SK-N-SH (cell line): ENCODE measurements at regions not wholly inside any gene's neighbourhood (a gene's known extent, or its start where the extent isn't known, plus 50 kb on each side); places are given as distances from the start of the nearest gene placed in this dataset.

Experiments used
- CTCF ChIA-PET: fragments of 300-600, 350-600 bp; formaldehyde crosslinking; extraction: SDS; loops from one replicate; lab custom pipeline; 2021; lab: Yijun Ruan, JAX
- POLR2A ChIA-PET: fragments of 350-600 bp; sonication (Branson Sonifier 250); formaldehyde crosslinking; extraction: SDS; loops from one replicate; lab custom pipeline; 2020; ENCODE audit warnings: antibody characterized with exemption, inconsistent platforms; lab: Yijun Ruan, JAX
- DNase-seq: peaks from one replicate; pipeline ENCODE4 v3.0.0; 2012
- H2AFZ ChIP-seq: fragments of 200-600 bp; sonication (generic); 2 replicates; pipeline ENCODE4 v1.8.1; 2016; ENCODE audit warnings: antibody characterized with exemption, mild to moderate bottlenecking, low read depth
- H3F3A ChIP-seq: fragments of 200-600 bp; sonication (generic); replicated peaks from 2 replicates; pipeline ENCODE3; 2016; ENCODE audit warnings: antibody characterized with exemption, mild to moderate bottlenecking; ENCODE audit not compliant: insufficient read depth
- H3K27ac ChIP-seq, 2 experiments: fragments of 200-500 bp in 1 of 2; fragments of 200-600 bp in 1 of 2; sonication (Bioruptor generic) in 1 of 2; sonication (generic), shearing (Covaris generic) in 1 of 2; 2 replicates each; pipeline versions ENCODE4 v1.5.1 to v1.6.1; 2014 to 2016; ENCODE audit warnings: low read depth in 2 of 2, inconsistent platforms in 1 of 2, low read length in 1 of 2, mild to moderate bottlenecking in 1 of 2, mixed read lengths in 1 of 2
- H3K27me3 ChIP-seq: fragments of 200-600 bp; sonication (generic), shearing (Covaris generic); 2 replicates; pipeline ENCODE4 v1.6.1; 2016; ENCODE audit warnings: mixed run types; ENCODE audit not compliant: insufficient read depth
- H3K36me3 ChIP-seq, 2 experiments: fragments of 200-500 bp in 1 of 2; fragments of 200-600 bp in 1 of 2; sonication (Bioruptor generic) in 1 of 2; sonication (generic) in 1 of 2; replicated peaks in 1 of 2; 2 replicates each; pipeline versions ENCODE3 to v1.5.1; 2014 to 2016; ENCODE audit warnings: low read length in 1 of 2, mild to moderate bottlenecking in 1 of 2; ENCODE audit not compliant: insufficient read depth in 2 of 2, control insufficient read depth in 1 of 2
- H3K4me1 ChIP-seq, 2 experiments: fragments of 200-500 bp in 1 of 2; fragments of 200-600 bp in 1 of 2; sonication (Bioruptor generic) in 1 of 2; sonication (generic), shearing (Covaris generic) in 1 of 2; 2 replicates each; pipeline versions ENCODE4 v1.5.1 to v1.6.1; 2014 to 2016; ENCODE audit warnings: low read depth in 1 of 2, low read length in 1 of 2, mixed run types in 1 of 2; ENCODE audit not compliant: insufficient read depth in 2 of 2, control insufficient read depth in 1 of 2
- H3K4me2 ChIP-seq: fragments of 200-600 bp; sonication (generic), shearing (Covaris generic); 2 replicates; pipeline ENCODE4 v1.6.1; 2017; ENCODE audit warnings: mixed run types
- H3K4me3 ChIP-seq, 2 experiments: fragments of 200-500 bp in 1 of 2; fragments of 200-600 bp in 1 of 2; sonication (Bioruptor generic) in 1 of 2; sonication (generic), shearing (Covaris generic) in 1 of 2; 2 replicates each; pipeline versions ENCODE4 v1.5.1 to v1.8.1; 2014 to 2016; ENCODE audit warnings: low read depth in 2 of 2, inconsistent platforms in 1 of 2, low read length in 1 of 2, mild to moderate bottlenecking in 1 of 2, mixed read lengths in 1 of 2, moderate library complexity in 1 of 2
- H3K79me2 ChIP-seq: fragments of 200-600 bp; sonication (generic); 2 replicates; pipeline ENCODE4 v1.8.1; 2017; ENCODE audit warnings: mild to moderate bottlenecking; ENCODE audit not compliant: insufficient read depth
- H3K9ac ChIP-seq: fragments of 200-600 bp; sonication (generic); 2 replicates; pipeline ENCODE4 v1.6.1; 2017; ENCODE audit warnings: mixed run types
- H3K9me2 ChIP-seq: fragments of 200-600 bp; sonication (generic); 2 replicates; pipeline ENCODE4 v1.6.1; 2017; ENCODE audit warnings: mixed run types
- H3K9me3 ChIP-seq: fragments of 200-600 bp; sonication (generic); 2 replicates; pipeline ENCODE4 v1.6.1; 2017; ENCODE audit warnings: mixed run types, mild to moderate bottlenecking, moderate library complexity
- H4K20me1 ChIP-seq: fragments of 200-600 bp; sonication (generic); 2 replicates; pipeline ENCODE4 v1.6.1; 2017; ENCODE audit warnings: mild to moderate bottlenecking, mixed run types; ENCODE audit not compliant: insufficient read depth
- CHD2 ChIP-seq: fragments of 150-350 bp; IDR thresholded peaks from 2 replicates; pipeline ENCODE4 v1.6.1; 2018; ENCODE audit warnings: low read length; ENCODE audit not compliant: partially characterized antibody
- EP300 ChIP-seq, 2 experiments: IDR thresholded peaks; 2 replicates each; pipeline versions ENCODE4 v1.4.0 to v1.6.1; 2012; ENCODE audit warnings: borderline replicate concordance in 1 of 2, low read depth in 1 of 2, low read length in 1 of 2
- FOSL2 ChIP-seq: IDR thresholded peaks from 2 replicates; pipeline ENCODE4 v1.4.0; 2012; ENCODE audit warnings: low read depth, mild to moderate bottlenecking, moderate library complexity, borderline replicate concordance
- FOXJ3 ChIP-seq: sonication (generic); formaldehyde crosslinking; IDR thresholded peaks from 2 replicates; pipeline ENCODE4 v1.5.1; 2020; ENCODE audit warnings: mild to moderate bottlenecking, missing genetic modification reagents
- GABPA ChIP-seq: IDR thresholded peaks from 2 replicates; pipeline ENCODE4 v1.4.0; 2012; ENCODE audit warnings: low read depth, mild to moderate bottlenecking
- MEF2A ChIP-seq: IDR thresholded peaks from 2 replicates; pipeline ENCODE4 v1.4.0; 2012; ENCODE audit warnings: low read depth, borderline replicate concordance
- NFIC ChIP-seq: IDR thresholded peaks from 2 replicates; pipeline ENCODE4 v1.4.0; 2012; ENCODE audit warnings: borderline replicate concordance
- NRF1 ChIP-seq: IDR thresholded peaks from 2 replicates; pipeline ENCODE4 v1.6.1; 2012; ENCODE audit warnings: low read depth, mild to moderate bottlenecking, low read length
- POLR2AphosphoS5 ChIP-seq: IDR thresholded peaks from 2 replicates; pipeline ENCODE4 v1.6.1; 2012; ENCODE audit warnings: low read depth, low read length
- RCOR1 ChIP-seq: fragments of 150-350 bp; IDR thresholded peaks from 2 replicates; pipeline ENCODE4 v1.6.1; 2017; ENCODE audit warnings: antibody characterized with exemption, low read length
- RFX5 ChIP-seq: IDR thresholded peaks from 2 replicates; pipeline ENCODE4 v1.6.1; 2012; ENCODE audit warnings: mild to moderate bottlenecking, improper control_type of control experiment, low read length
- SIN3A ChIP-seq: IDR thresholded peaks from 2 replicates; pipeline ENCODE4 v1.6.1; 2012; ENCODE audit warnings: low read depth, mild to moderate bottlenecking, low read length, moderate library complexity, borderline replicate concordance
- TAF1 ChIP-seq: IDR thresholded peaks from 2 replicates; pipeline ENCODE4 v1.6.1; 2012; ENCODE audit warnings: low read depth, mild to moderate bottlenecking, low read length, moderate library complexity, borderline replicate concordance
- TCF12 ChIP-seq: IDR thresholded peaks from 2 replicates; pipeline ENCODE4 v1.4.0; 2012
- TEAD4 ChIP-seq: IDR thresholded peaks from 2 replicates; pipeline ENCODE4 v1.4.0; 2012; ENCODE audit warnings: mild to moderate bottlenecking, borderline replicate concordance; ENCODE audit not compliant: insufficient read depth
- USF1 ChIP-seq: IDR thresholded peaks from 2 replicates; pipeline ENCODE4 v1.4.0; 2012; ENCODE audit warnings: low read depth, borderline replicate concordance
- USF2 ChIP-seq: fragments of 150-350 bp; IDR thresholded peaks from 2 replicates; pipeline ENCODE4 v1.6.1; 2017; ENCODE audit warnings: antibody characterized with exemption, low read length, low read depth, borderline replicate concordance
- YY1 ChIP-seq: IDR thresholded peaks from 2 replicates; pipeline ENCODE4 v1.4.0; 2012; ENCODE audit warnings: low read depth, mild to moderate bottlenecking
- TF ChIP-seq, protein P1 (sequence below): fragments of 150-350 bp; IDR thresholded peaks from 2 replicates; pipeline ENCODE4 v1.6.1; 2016; ENCODE audit warnings: mild to moderate bottlenecking, low read depth, low read length
- TF ChIP-seq, protein P2 (sequence below): IDR thresholded peaks from 2 replicates; pipeline ENCODE4 v1.4.0; 2012; ENCODE audit warnings: low read depth

GRCh38 chr13:34654647-34655046 lies 287.4 kb upstream of the NBEA start (continued):
- TF ChIP-seq YY1 (no peak), NFIC (no peak)

DNA sequence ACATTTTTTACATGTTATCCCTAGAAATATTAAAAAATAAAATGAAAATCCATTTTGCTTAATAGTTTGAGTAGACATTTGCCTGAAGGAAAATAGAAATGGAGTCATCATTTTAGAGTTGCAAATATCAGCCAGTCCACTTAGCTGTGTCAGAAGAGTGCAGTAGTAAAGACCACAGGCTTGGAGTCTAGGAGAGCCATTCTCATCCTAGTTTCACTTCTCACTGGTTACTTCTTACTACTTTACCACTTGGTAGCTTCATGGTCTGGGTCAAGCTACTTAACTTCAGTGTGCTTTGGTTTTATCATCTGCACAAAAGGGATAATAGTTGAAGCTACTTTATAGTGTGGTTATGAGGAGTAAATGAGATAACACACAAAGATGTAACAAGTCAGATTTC lies 286.5 kb upstream of the NBEA start:
- peaks cover 0 to 5% of the 10 kb centered on the region in 2 experiments; a peak in 1 of 4 replicates for H3K4me1 ChIP-seq
- POLR2A ChIA-PET, result no interaction called here
- no peak overlapping the region for H2AFZ ChIP-seq
- H3K4me2 ChIP-seq, result no peak overlapping the region
- H3K27me3 ChIP-seq, result no peaks in the 10 kb centered on the region
- H3K9ac ChIP-seq, result no peak overlapping the region
- no peaks in the 10 kb centered on the region for H3K36me3 ChIP-seq
- CTCF ChIA-PET, result no interaction called here
- no peaks in the 10 kb centered on the region for H3K9me3 ChIP-seq
- TF ChIP-seq RCOR1, result no peak
- no peak for TF ChIP-seq GABPA
- TF ChIP-seq FOSL2, result no peak
- no peak for TF ChIP-seq FOXJ3
- TF ChIP-seq USF1, result no peak
- TF ChIP-seq NFIC, result no peak
- TF ChIP-seq SIN3A, result no peak
- TF ChIP-seq TCF12, result no peak
- no peak for TF ChIP-seq POLR2AphosphoS5
- TF ChIP-seq MEF2A, result no peak
- TF ChIP-seq, protein P1, sequence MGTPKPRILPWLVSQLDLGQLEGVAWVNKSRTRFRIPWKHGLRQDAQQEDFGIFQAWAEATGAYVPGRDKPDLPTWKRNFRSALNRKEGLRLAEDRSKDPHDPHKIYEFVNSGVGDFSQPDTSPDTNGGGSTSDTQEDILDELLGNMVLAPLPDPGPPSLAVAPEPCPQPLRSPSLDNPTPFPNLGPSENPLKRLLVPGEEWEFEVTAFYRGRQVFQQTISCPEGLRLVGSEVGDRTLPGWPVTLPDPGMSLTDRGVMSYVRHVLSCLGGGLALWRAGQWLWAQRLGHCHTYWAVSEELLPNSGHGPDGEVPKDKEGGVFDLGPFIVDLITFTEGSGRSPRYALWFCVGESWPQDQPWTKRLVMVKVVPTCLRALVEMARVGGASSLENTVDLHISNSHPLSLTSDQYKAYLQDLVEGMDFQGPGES, result no peak
- no peak for TF ChIP-seq NRF1
- no peak for TF ChIP-seq TAF1
- TF ChIP-seq, protein P2, sequence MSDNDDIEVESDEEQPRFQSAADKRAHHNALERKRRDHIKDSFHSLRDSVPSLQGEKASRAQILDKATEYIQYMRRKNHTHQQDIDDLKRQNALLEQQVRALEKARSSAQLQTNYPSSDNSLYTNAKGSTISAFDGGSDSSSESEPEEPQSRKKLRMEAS, result no peak
- TF ChIP-seq EP300 (IDR thresholded peaks at IDR 0.05; ENCODE audit: borderline replicate concordance in 1 of 2, low read depth in 1 of 2, low read length in 1 of 2), result no peak
- no peak for TF ChIP-seq RFX5
- no peak for TF ChIP-seq USF2
- TF ChIP-seq CHD2, result no peak
- TF ChIP-seq TEAD4, result no peak
- DNase-seq, result no peak
- no peaks in the 10 kb centered on the region for H3F3A ChIP-seq
- H3K9me2 ChIP-seq, result no peaks in the 10 kb centered on the region
- H3K79me2 ChIP-seq, result no peaks in the 10 kb centered on the region
- H3K4me3 ChIP-seq, result no peak overlapping the region
- no peak overlapping the region for H3K27ac ChIP-seq
- H4K20me1 ChIP-seq, result no peaks in the 10 kb centered on the region
